Heart left ventricle (tissue), 16 donors: ENCODE measurements at regions not wholly inside any gene's neighbourhood (a gene's known extent, or its start where the extent isn't known, plus 50 kb on each side); places are given as distances from the start of the nearest gene placed in this dataset.

ENCODE experiments used
- ATAC-seq, 4 donors: fragments of 200-7000 bp; cut with Tn5 transposase; one replicate each; pipeline ENCODE4 v1.9.1; 2020 to 2022; ENCODE audit warnings: moderate library complexity in 4 of 4, mild to moderate bottlenecking in 3 of 4, moderate number of reproducible peaks in 1 of 4
- DNase-seq, 5 donors: peaks; one replicate each; pipeline ENCODE4 v3.0.0-alpha.2; 2020
- H3K27ac ChIP-seq, 12 donors: fragments of 200-600 bp; sonication (generic) in 4 of 12; one replicate each; pipeline versions ENCODE4 v1.5.0 to v1.8.0; 2016 to 2022; ENCODE audit warnings: mild to moderate bottlenecking in 2 of 12
- H3K27me3 ChIP-seq, 9 donors: fragments of 200-600 bp; sonication (generic) in 2 of 9; one replicate each; pipeline versions ENCODE4 v1.5.1 to v1.8.0; 2016 to 2022; ENCODE audit warnings: mild to moderate bottlenecking in 3 of 9
- H3K36me3 ChIP-seq, 9 donors: fragments of 200-600 bp; sonication (generic) in 2 of 9; one replicate each; pipeline versions ENCODE4 v1.5.0 to v1.8.0; 2018 to 2022; ENCODE audit warnings: mild to moderate bottlenecking in 2 of 9
- H3K4me1 ChIP-seq, 12 donors: fragments of 200-600 bp; sonication (generic) in 4 of 12; one replicate each; pipeline versions ENCODE4 v1.5.0 to v1.8.0; 2016 to 2022; ENCODE audit warnings: mild to moderate bottlenecking in 3 of 12
- H3K4me3 ChIP-seq, 12 donors: fragments of 200-600 bp; sonication (generic) in 4 of 12; one replicate each; pipeline versions ENCODE4 v1.5.0 to v1.8.0; 2017 to 2022; ENCODE audit warnings: mild to moderate bottlenecking in 9 of 12, moderate library complexity in 4 of 12
- H3K9me3 ChIP-seq, 12 donors: fragments of 200-600 bp; sonication (generic) in 4 of 12; one replicate each; pipeline versions ENCODE4 v1.5.0 to v1.8.0; 2016 to 2022; ENCODE audit warnings: mild to moderate bottlenecking in 1 of 12
- POLR2A ChIP-seq, 2 donors: fragments of 450-650 bp; IDR thresholded peaks; one replicate each; pipeline ENCODE4 v1.6.1; 2017; ENCODE audit warnings: antibody characterized with exemption in 2 of 2, mild to moderate bottlenecking in 2 of 2, moderate library complexity in 2 of 2
- WGBS, 4 donors: extraction: QIAGEN DNeasy Blood & Tissue Kit in 2 of 4; methylation state at CpG; one replicate each; pipeline versions ENCODE4 v1.1.5 to v1.1.7; 2013 to 2018; 5-methylcytosine and 5-hydroxymethylcytosine counted together
- intact Hi-C, 10 donors: fragments of 100-400 bp; cut with DNase I; formaldehyde crosslinking; loops; one replicate each; pipeline versions ENCODE4 v1.11.1 to v1.14.2; 2022
- TF ChIP-seq, protein P1 (sequence below), 12 donors: fragments of 200-600 bp; sonication (generic) in 4 of 12; IDR thresholded peaks; one replicate each; pipeline versions ENCODE4 v1.5.0 to v1.8.0; 2018 to 2022; ENCODE audit warnings: antibody characterized with exemption in 12 of 12, mild to moderate bottlenecking in 5 of 12
- donor health status: ischemic (EF 13 %, LVEDD 7.1; RV severe dilation, severe dysfunction).
- donor health status: healthy with polysubstance abuse.
- donor health status: DM: no; HTN: yes; CAD: no.
- donor health status: DM: no; HTN: no; CAD: no.
- donor health status: ischemic (EF 25% LVEDD 6.9; RV normal size, moderate dysfunction).
- donor health status: ischemic (EF 25% LVEDD 5.7; RV mildly dilated, moderate dysfunction).
- donor health status: healthy.
- donor health status: DM: yes; HTN: yes; CAD: no.
- donor health status: ischemic (EF 35%, LVEDD 5.7; RV mildly dilated, moderate dysfunction).
- donor health status: nonischemic (EF 11% LVEDD 7.7; RV severe dilation, severe dysfunction).
- donor health status: DM: yes; HTN: yes; CAD: no.
- donor health status: PGD.
- donor health status: ischemic (EF 29% LVEDD 5.4; RV normal size, mild dysfunction).
- donor health status: nonischemic (EF 23%, LVEDD 6.1; RV moderate dilation, normal function).

- intact Hi-C loops = no loop called here
- ATAC-seq (no peak), DNase-seq (no peak)
- Histone ChIP-seq H3K27me3 (no peaks in the 10 kb centered on the region), H3K27ac (no peak overlapping the region), H3K4me1 (no peaks in the 10 kb centered on the region), H3K4me3 (no peak overlapping the region), H3K36me3 (no peaks in the 10 kb centered on the region), H3K9me3 (peaks cover 0 to 3% (median 0%) of the 10 kb centered on the region in 12 donors)
- 65 to 70% (median 68%) methylated on average over 2 of the region's 2 CpGs for WGBS, 4 donors
- TF ChIP-seq, protein P1, sequence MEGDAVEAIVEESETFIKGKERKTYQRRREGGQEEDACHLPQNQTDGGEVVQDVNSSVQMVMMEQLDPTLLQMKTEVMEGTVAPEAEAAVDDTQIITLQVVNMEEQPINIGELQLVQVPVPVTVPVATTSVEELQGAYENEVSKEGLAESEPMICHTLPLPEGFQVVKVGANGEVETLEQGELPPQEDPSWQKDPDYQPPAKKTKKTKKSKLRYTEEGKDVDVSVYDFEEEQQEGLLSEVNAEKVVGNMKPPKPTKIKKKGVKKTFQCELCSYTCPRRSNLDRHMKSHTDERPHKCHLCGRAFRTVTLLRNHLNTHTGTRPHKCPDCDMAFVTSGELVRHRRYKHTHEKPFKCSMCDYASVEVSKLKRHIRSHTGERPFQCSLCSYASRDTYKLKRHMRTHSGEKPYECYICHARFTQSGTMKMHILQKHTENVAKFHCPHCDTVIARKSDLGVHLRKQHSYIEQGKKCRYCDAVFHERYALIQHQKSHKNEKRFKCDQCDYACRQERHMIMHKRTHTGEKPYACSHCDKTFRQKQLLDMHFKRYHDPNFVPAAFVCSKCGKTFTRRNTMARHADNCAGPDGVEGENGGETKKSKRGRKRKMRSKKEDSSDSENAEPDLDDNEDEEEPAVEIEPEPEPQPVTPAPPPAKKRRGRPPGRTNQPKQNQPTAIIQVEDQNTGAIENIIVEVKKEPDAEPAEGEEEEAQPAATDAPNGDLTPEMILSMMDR (IDR thresholded peaks at IDR 0.05) = no peak
- no peak for TF ChIP-seq POLR2A (IDR thresholded peaks at IDR 0.05)
Measured at GRCh38 chr2:223283329-223283728, 231.3 kb downstream of the KCNE4 start.

DNA sequence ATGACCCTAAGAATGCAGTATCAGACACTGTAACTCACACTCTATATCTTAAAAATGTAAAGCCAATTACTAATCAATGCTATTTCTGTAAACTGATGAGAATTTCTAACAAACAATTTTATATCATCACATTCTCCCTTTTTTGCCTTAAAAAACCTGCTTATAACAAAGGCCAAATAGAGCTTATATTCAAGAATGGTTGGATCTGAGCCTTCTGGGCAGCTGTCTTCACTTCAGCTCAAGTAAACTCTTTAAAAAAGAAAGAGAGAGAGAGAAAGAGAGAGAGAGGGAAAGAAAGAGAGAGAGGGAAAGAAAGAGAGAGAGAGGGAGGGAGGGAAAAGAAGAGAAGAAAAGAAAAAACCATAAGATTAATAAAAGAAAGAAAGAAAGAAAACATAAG, 231.8 kb downstream of the KCNE4 start:
- DNase-seq (no peak), ATAC-seq (no peak)
- intact Hi-C loops = no loop called here
- Histone ChIP-seq H3K4me1 (no peaks in the 10 kb centered on the region), H3K4me3 (no peak overlapping the region), H3K9me3 (peaks cover 0 to 3% (median 0%) of the 10 kb centered on the region in 12 donors), H3K27me3 (no peaks in the 10 kb centered on the region), H3K36me3 (no peaks in the 10 kb centered on the region), H3K27ac (no peak overlapping the region)
- no peak for TF ChIP-seq POLR2A (IDR thresholded peaks at IDR 0.05)
- TF ChIP-seq, protein P1 (IDR thresholded peaks at IDR 0.05) = no peak

DNA sequence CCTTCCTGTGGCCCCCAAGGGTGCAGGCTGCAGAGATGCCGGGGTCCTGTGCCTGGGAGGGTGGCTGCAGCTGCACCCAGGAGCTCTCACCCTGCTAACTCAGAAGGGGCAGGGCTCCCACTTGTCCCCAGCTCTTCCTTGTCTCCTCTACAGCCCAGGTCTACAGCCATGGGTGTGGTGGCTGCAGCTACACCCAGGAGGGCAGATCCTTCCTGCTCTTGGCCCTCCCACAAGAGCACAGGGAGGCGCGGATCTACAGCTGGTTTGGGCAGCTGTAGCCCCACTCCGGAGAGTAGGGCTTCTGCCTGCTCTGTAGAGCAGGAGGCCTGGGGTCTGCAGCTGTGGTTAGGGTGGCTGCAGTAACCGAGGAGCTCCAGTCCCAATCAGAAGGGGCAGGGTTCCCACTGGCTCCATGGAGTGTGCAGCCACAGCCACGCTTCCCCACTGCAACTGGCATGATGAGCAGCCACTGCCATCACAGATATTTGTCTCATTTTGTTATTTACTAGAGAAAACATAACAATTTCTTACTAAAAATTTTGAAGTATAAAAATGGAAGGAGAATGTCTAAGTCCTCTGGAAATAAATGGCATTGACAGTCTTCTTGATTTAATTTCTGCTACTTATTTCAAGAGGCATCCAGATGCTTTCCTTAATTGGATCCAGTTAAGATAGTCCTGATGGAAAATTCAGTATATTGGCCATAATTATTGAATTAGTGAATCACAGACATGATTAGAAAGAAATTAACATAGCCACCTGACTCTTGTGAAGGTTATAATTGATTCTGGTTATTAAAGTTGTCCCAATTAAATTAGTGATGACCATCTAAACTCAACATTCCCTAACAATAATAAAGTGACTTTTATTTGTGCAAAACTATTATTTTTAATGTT, 233.6 kb downstream of the KCNE4 start:
- Histone ChIP-seq H3K27me3 (no peaks in the 10 kb centered on the region), H3K27ac (no peak overlapping the region), H3K9me3 (peaks cover 0 to 5% (median 0%) of the 10 kb centered on the region in 12 donors), H3K4me3 (no peak overlapping the region), H3K36me3 (no peaks in the 10 kb centered on the region), H3K4me1 (no peaks in the 10 kb centered on the region)
- intact Hi-C loops = no loop called here
- DNase-seq (no peak), ATAC-seq (peak in 1 of 4 donors; percentile 13)
- 84 to 89% (median 87%) methylated on average over 6 of the region's 6 CpGs for WGBS, 4 donors
- TF ChIP-seq POLR2A (IDR thresholded peaks at IDR 0.05) = no peak
- TF ChIP-seq, protein P1 (IDR thresholded peaks at IDR 0.05) = no peak

DNA sequence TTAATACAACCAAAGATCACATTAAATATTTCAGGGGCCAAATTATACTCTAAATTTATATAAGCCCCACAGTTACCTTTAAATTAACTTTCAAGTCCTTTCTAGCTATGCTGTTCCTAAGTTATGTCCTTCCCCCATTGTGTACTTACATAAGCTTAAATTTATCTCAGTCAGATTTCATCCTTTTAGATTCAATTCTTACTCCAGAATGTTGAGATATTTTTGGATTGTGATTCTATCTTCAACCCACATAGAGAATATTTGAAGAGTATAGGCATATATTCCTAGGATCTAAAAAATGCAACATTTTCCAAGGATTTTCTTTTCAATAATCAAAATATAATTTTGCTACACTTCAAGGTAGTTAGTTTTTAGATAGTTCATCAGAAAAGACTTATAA, 242.8 kb downstream of the KCNE4 start:
- H3K4me1 ChIP-seq = no peaks in the 10 kb centered on the region
- no peak overlapping the region for H3K4me3 ChIP-seq
- H3K27ac ChIP-seq = no peak overlapping the region
- H3K36me3 ChIP-seq = no peaks in the 10 kb centered on the region
- intact Hi-C loops = no loop called here
- H3K27me3 ChIP-seq = no peaks in the 10 kb centered on the region
- peaks cover 0 to 11% (median 0%) of the 10 kb centered on the region in 12 donors for H3K9me3 ChIP-seq
- TF ChIP-seq, protein P1 (IDR thresholded peaks at IDR 0.05) = no peak
- TF ChIP-seq POLR2A (IDR thresholded peaks at IDR 0.05) = no peak
- ATAC-seq (no peak), DNase-seq (no peak)
